A549 (cell line): ENCODE measurements at regions not wholly inside any gene's neighbourhood (a gene's known extent, or its start where the extent isn't known, plus 50 kb on each side); places are given as distances from the start of the nearest gene placed in this dataset.

ENCODE experiments used
- CBX2 ChIP-seq: fragments of 200-600 bp; sonication (generic); IDR thresholded peaks from 2 replicates; pipeline ENCODE4 v1.6.1; 2016; ENCODE audit warnings: low read depth, mild to moderate bottlenecking, borderline replicate concordance
- CEBPB ChIP-seq, 2 experiments: fragments of >200 bp in 1 of 2; sonication (Bioruptor Twin) in 1 of 2; formaldehyde crosslinking in 1 of 2; IDR thresholded peaks; 2 replicates each; pipeline ENCODE4 v1.6.1; 2012 to 2016
- EP300 ChIP-seq, 2 experiments: fragments of >200 bp; sonication (Bioruptor Twin); formaldehyde crosslinking; IDR thresholded peaks; 2 replicates in 1 of 2; 3 replicates in 1 of 2; pipeline ENCODE4 v1.6.1; 2016 to 2017
- FOSB ChIP-seq: fragments of 250-450 bp; sonication (Bioruptor Pico); IDR thresholded peaks from 2 replicates; pipeline ENCODE4 v1.5.0; 2020; ENCODE audit warnings: mild to moderate bottlenecking, moderate library complexity
- GATA3 ChIP-seq: IDR thresholded peaks from 2 replicates; pipeline ENCODE4 v1.6.1; 2012; ENCODE audit warnings: borderline replicate concordance
- MYC ChIP-seq: IDR thresholded peaks from 2 replicates; pipeline ENCODE4 v1.6.1; 2012; ENCODE audit warnings: mild to moderate bottlenecking, inconsistent platforms, low read length, improper control_type of control experiment, borderline replicate concordance
- POLR2A ChIP-seq: IDR thresholded peaks from 2 replicates; pipeline ENCODE4 v1.6.1; 2012; ENCODE audit warnings: mild to moderate bottlenecking, low read length
- RCOR1 ChIP-seq: fragments of 150-350 bp; IDR thresholded peaks from 2 replicates; pipeline ENCODE4 v1.6.1; 2014; ENCODE audit warnings: antibody characterized with exemption, low read length, low read depth
- RFX5 ChIP-seq: fragments of 450-650 bp; IDR thresholded peaks from 2 replicates; pipeline ENCODE4 v1.7.1; 2014; ENCODE audit warnings: antibody characterized with exemption, mild to moderate bottlenecking, moderate library complexity
- TP53 ChIP-seq: fragments of 250-450 bp; sonication (Bioruptor Pico); IDR thresholded peaks from 2 replicates; pipeline ENCODE4 v1.5.0; 2021; ENCODE audit warnings: mild to moderate bottlenecking, moderate library complexity
- ZFP36 ChIP-seq: fragments of 450-650 bp; IDR thresholded peaks from 2 replicates; pipeline ENCODE4 v1.6.1; 2014; ENCODE audit warnings: borderline replicate concordance; ENCODE audit not compliant: partially characterized antibody
- ZSCAN20 ChIP-seq: fragments of 250-450 bp; sonication (Bioruptor Pico); IDR thresholded peaks from 2 replicates; pipeline ENCODE4 v1.8.0; 2022; ENCODE audit warnings: mild to moderate bottlenecking, moderate library complexity
- TF ChIP-seq, protein P1 (sequence below): fragments of 200-600 bp; sonication (generic); IDR thresholded peaks from 2 replicates; pipeline ENCODE4 v1.6.1; 2016; ENCODE audit warnings: antibody characterized with exemption, mild to moderate bottlenecking, moderate library complexity
- TF ChIP-seq, protein P2 (sequence below): fragments of >200 bp; sonication (Bioruptor Twin); formaldehyde crosslinking; IDR thresholded peaks from 3 replicates; pipeline ENCODE4 v1.5.1; 2016

DNA sequence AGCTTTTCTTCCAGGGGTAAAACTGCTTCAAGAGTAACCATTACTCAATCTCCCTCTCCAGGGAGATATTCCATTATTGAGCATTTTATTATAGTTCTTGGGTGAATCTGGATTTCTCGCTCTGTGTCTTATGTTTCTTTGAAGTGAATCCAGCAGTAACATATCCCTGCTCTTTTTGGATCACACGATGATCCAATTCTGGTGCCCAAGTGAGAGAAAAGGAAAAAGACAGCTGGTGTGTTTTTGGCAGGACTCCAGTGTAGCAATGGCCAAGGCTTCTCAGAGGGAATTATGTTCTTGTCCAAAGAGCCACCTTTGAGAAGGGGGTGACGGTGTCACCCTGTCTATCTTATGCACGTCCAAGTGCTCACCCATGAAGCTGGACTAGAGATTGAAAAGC is 140.3 kb upstream of the ERRFI1 start:
- TF ChIP-seq CBX2 (no peak), POLR2A (no peak), CEBPB (IDR thresholded peaks at IDR 0.05) (no peak), RCOR1 (no peak), ZSCAN20 (no peak), ZFP36 (no peak), GATA3 (no peak), FOSB (CRISPR knock-in tag) (no peak), RFX5 (no peak), TP53 (CRISPR knock-in tag) (no peak), EP300 (IDR thresholded peaks at IDR 0.05) (no peak), MYC (no peak)
- TF ChIP-seq, protein P1, sequence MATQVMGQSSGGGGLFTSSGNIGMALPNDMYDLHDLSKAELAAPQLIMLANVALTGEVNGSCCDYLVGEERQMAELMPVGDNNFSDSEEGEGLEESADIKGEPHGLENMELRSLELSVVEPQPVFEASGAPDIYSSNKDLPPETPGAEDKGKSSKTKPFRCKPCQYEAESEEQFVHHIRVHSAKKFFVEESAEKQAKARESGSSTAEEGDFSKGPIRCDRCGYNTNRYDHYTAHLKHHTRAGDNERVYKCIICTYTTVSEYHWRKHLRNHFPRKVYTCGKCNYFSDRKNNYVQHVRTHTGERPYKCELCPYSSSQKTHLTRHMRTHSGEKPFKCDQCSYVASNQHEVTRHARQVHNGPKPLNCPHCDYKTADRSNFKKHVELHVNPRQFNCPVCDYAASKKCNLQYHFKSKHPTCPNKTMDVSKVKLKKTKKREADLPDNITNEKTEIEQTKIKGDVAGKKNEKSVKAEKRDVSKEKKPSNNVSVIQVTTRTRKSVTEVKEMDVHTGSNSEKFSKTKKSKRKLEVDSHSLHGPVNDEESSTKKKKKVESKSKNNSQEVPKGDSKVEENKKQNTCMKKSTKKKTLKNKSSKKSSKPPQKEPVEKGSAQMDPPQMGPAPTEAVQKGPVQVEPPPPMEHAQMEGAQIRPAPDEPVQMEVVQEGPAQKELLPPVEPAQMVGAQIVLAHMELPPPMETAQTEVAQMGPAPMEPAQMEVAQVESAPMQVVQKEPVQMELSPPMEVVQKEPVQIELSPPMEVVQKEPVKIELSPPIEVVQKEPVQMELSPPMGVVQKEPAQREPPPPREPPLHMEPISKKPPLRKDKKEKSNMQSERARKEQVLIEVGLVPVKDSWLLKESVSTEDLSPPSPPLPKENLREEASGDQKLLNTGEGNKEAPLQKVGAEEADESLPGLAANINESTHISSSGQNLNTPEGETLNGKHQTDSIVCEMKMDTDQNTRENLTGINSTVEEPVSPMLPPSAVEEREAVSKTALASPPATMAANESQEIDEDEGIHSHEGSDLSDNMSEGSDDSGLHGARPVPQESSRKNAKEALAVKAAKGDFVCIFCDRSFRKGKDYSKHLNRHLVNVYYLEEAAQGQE: no peak
- TF ChIP-seq, protein P2, sequence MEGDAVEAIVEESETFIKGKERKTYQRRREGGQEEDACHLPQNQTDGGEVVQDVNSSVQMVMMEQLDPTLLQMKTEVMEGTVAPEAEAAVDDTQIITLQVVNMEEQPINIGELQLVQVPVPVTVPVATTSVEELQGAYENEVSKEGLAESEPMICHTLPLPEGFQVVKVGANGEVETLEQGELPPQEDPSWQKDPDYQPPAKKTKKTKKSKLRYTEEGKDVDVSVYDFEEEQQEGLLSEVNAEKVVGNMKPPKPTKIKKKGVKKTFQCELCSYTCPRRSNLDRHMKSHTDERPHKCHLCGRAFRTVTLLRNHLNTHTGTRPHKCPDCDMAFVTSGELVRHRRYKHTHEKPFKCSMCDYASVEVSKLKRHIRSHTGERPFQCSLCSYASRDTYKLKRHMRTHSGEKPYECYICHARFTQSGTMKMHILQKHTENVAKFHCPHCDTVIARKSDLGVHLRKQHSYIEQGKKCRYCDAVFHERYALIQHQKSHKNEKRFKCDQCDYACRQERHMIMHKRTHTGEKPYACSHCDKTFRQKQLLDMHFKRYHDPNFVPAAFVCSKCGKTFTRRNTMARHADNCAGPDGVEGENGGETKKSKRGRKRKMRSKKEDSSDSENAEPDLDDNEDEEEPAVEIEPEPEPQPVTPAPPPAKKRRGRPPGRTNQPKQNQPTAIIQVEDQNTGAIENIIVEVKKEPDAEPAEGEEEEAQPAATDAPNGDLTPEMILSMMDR: no peak
